Lower leg skin (tissue), 4 donors: ENCODE measurements at regions not wholly inside any gene's neighbourhood (a gene's known extent, or its start where the extent isn't known, plus 50 kb on each side); places are given as distances from the start of the nearest gene placed in this dataset.

Experiments used
- DNase-seq, 2 donors: peaks; one replicate each; pipeline ENCODE4 v3.0.0-alpha.2; 2019; ENCODE audit warnings: low spot score in 2 of 2
- H3K4me3 ChIP-seq: fragments of 200-600 bp; sonication (generic); 2 replicates; pipeline ENCODE4 v1.5.1; 2017; ENCODE audit warnings: mild to moderate bottlenecking, low read depth; ENCODE audit not compliant: poor library complexity, severe bottlenecking
- POLR2A ChIP-seq, 2 donors: fragments of 450-650 bp; IDR thresholded peaks; one replicate each; pipeline ENCODE4 v1.6.1; 2016 to 2017; ENCODE audit warnings: antibody characterized with exemption in 2 of 2, mild to moderate bottlenecking in 1 of 2, moderate library complexity in 1 of 2
- WGBS, 2 donors: methylation state at CpG; one replicate each; pipeline ENCODE4 v1.1.5; 2018; 5-methylcytosine and 5-hydroxymethylcytosine counted together
- intact Hi-C: fragments of 100-400 bp; cut with DNase I; formaldehyde crosslinking; loops from one replicate; pipeline ENCODE4 v1.15.0; 2023; ENCODE audit warnings: low total_unique reads
- TF ChIP-seq, protein P1 (sequence below), 3 donors: fragments of 450-650 bp; IDR thresholded peaks; one replicate each; pipeline ENCODE4 v1.5.1; 2016; ENCODE audit warnings: antibody characterized with exemption in 3 of 3, mild to moderate bottlenecking in 3 of 3, moderate library complexity in 2 of 3

DNA sequence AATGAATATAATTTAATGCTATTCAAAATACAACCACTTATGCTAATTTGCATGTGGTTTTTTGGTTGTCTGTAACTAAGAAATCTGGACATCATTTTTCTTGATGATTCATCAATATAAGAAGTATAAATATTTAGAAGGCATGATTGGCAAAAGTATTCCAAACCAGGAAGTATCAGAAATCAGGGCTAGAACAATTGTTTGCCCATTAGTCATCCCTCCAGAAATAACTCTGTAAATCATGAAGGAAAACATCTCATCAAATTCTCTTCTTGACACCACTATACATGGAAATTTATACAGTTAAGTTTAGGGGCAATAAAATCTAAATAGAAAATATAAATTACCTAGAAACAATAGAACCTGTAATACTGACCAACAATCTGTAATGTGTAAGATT lies 554.7 kb upstream of the HS3ST5 start:
- H3K4me3 ChIP-seq, result no peak overlapping the region
- TF ChIP-seq, protein P1, sequence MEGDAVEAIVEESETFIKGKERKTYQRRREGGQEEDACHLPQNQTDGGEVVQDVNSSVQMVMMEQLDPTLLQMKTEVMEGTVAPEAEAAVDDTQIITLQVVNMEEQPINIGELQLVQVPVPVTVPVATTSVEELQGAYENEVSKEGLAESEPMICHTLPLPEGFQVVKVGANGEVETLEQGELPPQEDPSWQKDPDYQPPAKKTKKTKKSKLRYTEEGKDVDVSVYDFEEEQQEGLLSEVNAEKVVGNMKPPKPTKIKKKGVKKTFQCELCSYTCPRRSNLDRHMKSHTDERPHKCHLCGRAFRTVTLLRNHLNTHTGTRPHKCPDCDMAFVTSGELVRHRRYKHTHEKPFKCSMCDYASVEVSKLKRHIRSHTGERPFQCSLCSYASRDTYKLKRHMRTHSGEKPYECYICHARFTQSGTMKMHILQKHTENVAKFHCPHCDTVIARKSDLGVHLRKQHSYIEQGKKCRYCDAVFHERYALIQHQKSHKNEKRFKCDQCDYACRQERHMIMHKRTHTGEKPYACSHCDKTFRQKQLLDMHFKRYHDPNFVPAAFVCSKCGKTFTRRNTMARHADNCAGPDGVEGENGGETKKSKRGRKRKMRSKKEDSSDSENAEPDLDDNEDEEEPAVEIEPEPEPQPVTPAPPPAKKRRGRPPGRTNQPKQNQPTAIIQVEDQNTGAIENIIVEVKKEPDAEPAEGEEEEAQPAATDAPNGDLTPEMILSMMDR (IDR thresholded peaks at IDR 0.05), result no peak
- TF ChIP-seq POLR2A (IDR thresholded peaks at IDR 0.05), result no peak
- DNase-seq, result no peak
- intact Hi-C loops, result no loop called here

DNA sequence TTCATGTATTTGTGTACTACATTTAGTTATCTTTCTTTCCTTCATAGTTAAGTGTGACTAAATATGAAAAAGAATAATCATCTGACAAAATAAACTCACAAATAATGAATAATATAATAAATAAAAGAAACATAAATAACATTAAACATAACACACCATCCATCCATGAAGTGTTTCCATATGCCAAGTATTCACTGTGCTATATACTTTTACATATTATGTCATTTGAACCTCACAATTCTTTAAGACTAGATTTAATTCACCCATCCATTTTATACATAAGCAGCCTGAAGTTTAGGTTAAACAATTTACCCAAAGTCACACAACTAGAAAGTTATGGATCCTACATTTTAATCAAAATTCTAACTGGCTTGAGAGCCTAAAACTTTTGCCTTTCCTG lies 549.4 kb upstream of the HS3ST5 start:
- H3K4me3 ChIP-seq, result no peak overlapping the region
- TF ChIP-seq, protein P1 (IDR thresholded peaks at IDR 0.05), result no peak
- no peak for TF ChIP-seq POLR2A (IDR thresholded peaks at IDR 0.05)
- intact Hi-C loops, result no loop called here
- DNase-seq, result no peak

DNA sequence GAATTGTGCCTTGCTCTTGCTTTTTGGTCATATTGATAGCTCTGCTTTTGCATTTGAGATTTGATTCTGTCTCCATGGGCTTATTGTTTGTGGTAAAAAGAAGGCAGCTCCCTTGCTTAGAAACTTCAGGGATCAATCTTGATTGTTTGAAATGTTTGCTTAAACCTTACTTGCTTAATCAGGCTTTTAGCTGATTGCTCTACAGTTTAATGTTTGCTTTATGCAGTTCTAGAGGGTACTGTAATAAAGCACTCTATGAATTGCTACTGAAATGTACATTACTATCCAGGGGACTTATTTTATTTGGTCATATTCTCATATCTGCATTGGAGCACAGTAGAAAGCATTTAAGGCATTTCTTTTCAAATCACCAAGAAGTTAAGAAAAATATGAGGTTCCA lies 545.4 kb upstream of the HS3ST5 start:
- intact Hi-C loops, result no loop called here
- TF ChIP-seq, protein P1 (IDR thresholded peaks at IDR 0.05), result no peak
- TF ChIP-seq POLR2A (IDR thresholded peaks at IDR 0.05), result no peak
- H3K4me3 ChIP-seq, result no peak overlapping the region
- DNase-seq, result no peak

DNA sequence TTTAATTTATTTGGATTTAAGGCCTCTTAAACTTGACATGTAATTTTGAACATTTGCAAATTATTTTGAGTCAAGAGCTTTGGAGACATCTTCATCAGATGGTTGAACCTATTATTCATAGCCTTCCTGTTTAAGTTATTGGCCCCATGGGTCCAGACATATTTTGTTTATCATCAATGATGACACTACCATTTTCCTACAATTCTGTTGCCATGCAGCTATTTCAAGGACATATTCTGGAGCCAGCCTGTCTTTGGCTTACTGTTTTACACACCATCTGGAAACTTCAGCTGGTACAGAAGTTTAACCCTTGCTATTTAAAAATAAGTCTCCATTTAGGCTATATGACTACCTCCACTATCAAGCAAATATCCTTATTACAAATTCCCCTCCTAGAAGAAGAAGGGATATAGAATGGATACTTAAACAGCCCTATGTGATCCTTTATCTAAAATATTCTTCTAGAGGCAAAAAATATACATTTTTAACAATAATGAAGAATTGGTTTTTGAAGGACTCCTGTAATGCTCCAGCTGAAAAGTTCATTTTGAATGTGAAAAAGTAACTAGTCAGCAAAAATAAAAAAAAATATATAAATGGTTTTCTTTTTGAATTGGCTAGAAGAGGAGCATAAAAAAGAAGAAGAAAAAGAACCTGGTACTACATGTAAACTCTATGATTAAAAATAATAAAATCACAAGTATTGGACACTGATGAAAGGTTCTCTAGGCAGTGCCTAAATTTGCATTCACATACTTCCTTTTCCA lies 544.0 kb upstream of the HS3ST5 start:
- no peak for DNase-seq
- intact Hi-C loops, result no loop called here
- TF ChIP-seq, protein P1 (IDR thresholded peaks at IDR 0.05), result no peak
- TF ChIP-seq POLR2A (IDR thresholded peaks at IDR 0.05), result no peak
- H3K4me3 ChIP-seq, result no peak overlapping the region

DNA sequence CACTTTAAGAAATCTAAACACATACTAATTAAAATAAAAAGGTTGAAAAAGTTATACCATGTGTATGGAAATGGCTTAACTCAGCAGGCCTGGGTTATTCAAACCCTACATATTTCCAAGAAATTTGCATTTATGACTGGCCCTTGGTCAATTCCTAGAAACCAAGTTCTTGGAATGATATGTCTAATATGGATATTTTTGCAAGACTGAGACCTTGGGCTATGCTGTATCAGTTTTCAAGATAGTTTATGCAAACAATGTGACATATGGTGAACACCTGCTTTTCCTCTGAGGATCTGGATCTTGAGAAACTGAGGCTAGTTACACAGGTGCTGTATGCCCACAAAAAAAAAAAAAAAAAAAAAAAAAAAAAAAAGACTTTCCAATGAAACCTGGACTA lies 536.9 kb upstream of the HS3ST5 start:
- no peak for DNase-seq
- no peak for TF ChIP-seq POLR2A (IDR thresholded peaks at IDR 0.05)
- TF ChIP-seq, protein P1 (IDR thresholded peaks at IDR 0.05), result no peak
- H3K4me3 ChIP-seq, result no peak overlapping the region
- intact Hi-C loops, result no loop called here

DNA sequence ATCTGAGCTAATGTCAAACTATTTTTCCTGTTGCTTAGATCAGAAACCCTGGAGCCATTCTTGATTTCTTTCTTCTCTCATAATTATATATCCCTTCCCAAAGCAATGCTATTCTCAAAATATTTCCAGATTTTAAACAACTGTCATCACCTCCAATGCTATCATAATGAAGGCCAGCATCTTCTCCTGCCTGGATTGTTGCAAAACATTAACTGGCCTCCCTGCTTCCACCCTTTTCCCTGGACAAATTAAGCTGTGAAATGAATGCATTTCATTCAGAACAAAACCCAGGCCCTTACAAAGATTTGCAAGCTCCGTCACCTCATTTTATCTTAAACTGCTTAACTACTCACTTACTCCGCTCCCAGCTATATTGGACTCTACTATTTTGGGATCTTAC lies 535.3 kb upstream of the HS3ST5 start:
- WGBS, 2 donors, result 84 to 91% methylated on average over 2 of the region's 2 CpGs
- no peak for DNase-seq
- TF ChIP-seq POLR2A (IDR thresholded peaks at IDR 0.05), result no peak
- TF ChIP-seq, protein P1 (IDR thresholded peaks at IDR 0.05), result no peak
- H3K4me3 ChIP-seq, result no peak overlapping the region
- intact Hi-C loops, result no loop called here
